H9 (cell line): ENCODE measurements at regions not wholly inside any gene's neighbourhood (a gene's known extent, or its start where the extent isn't known, plus 50 kb on each side); places are given as distances from the start of the nearest gene placed in this dataset.

Source experiments
- DNase-seq: peaks from one replicate; pipeline ENCODE4 v3.0.0-alpha.2; 2017
- H2AFZ ChIP-seq: one replicate; pipeline ENCODE4 v1.6.1; 2013; ENCODE audit warnings: mild to moderate bottlenecking, low read length, control low read depth, moderate library complexity
- H2AK5ac ChIP-seq: 2 replicates; pipeline ENCODE4 v1.6.1; 2013; ENCODE audit warnings: low read length, control low read depth, mixed read lengths; ENCODE audit not compliant: insufficient read length
- H2BK120ac ChIP-seq: one replicate; pipeline ENCODE4 v1.6.1; 2013; ENCODE audit warnings: low read depth, mild to moderate bottlenecking, low read length, control low read depth, inconsistent platforms; ENCODE audit not compliant: poor library complexity, severe bottlenecking
- H2BK12ac ChIP-seq: 2 replicates; pipeline ENCODE4 v1.6.1; 2013; ENCODE audit warnings: low read length, control low read depth, mixed read lengths, low read depth; ENCODE audit not compliant: insufficient read length
- H2BK15ac ChIP-seq: 2 replicates; pipeline ENCODE4 v1.6.1; 2013; ENCODE audit warnings: low read depth, low read length, control low read depth
- H2BK20ac ChIP-seq: one replicate; pipeline ENCODE4 v1.6.1; 2013; ENCODE audit warnings: low read depth, mild to moderate bottlenecking, low read length, control low read depth, inconsistent platforms; ENCODE audit not compliant: poor library complexity, severe bottlenecking
- H2BK5ac ChIP-seq: 2 replicates; pipeline ENCODE4 v1.6.1; 2013; ENCODE audit warnings: low read length, control low read depth, mixed read lengths; ENCODE audit not compliant: insufficient read length
- H3K14ac ChIP-seq: 2 replicates; pipeline ENCODE4 v1.6.1; 2013; ENCODE audit warnings: low read length, control low read depth; ENCODE audit not compliant: insufficient read depth
- H3K18ac ChIP-seq: 2 replicates; pipeline ENCODE4 v1.6.1; 2013; ENCODE audit warnings: low read depth, mild to moderate bottlenecking, mixed read lengths, low read length, control low read depth; ENCODE audit not compliant: insufficient read length
- H3K23ac ChIP-seq: 2 replicates; pipeline ENCODE4 v1.6.1; 2013; ENCODE audit warnings: low read length, control low read depth, mixed read lengths, low read depth; ENCODE audit not compliant: insufficient read length
- H3K23me2 ChIP-seq: 2 replicates; pipeline ENCODE4 v1.6.1; 2013; ENCODE audit warnings: low read depth, mild to moderate bottlenecking, mixed read lengths, low read length, control low read depth; ENCODE audit not compliant: insufficient read length, poor library complexity, severe bottlenecking
- H3K27ac ChIP-seq: 2 replicates; pipeline ENCODE4 v1.5.1; 2013; ENCODE audit warnings: low read length, control low read depth, mixed read lengths, low read depth; ENCODE audit not compliant: insufficient read length
- H3K27me3 ChIP-seq: 2 replicates; pipeline ENCODE4 v1.6.1; 2013; ENCODE audit warnings: low read length, control low read depth, inconsistent platforms; ENCODE audit not compliant: insufficient read depth
- H3K4ac ChIP-seq: 2 replicates; pipeline ENCODE4 v1.6.1; 2013; ENCODE audit warnings: low read depth, mild to moderate bottlenecking, control low read depth, inconsistent platforms, low read length, moderate library complexity
- H3K4me1 ChIP-seq: 2 replicates; pipeline ENCODE4 v1.6.1; 2013; ENCODE audit warnings: low read length, control low read depth, inconsistent platforms; ENCODE audit not compliant: insufficient read depth
- H3K4me2 ChIP-seq: 2 replicates; pipeline ENCODE4 v1.6.1; 2013; ENCODE audit warnings: low read length, control low read depth, mixed read lengths; ENCODE audit not compliant: insufficient read length, insufficient read depth
- H3K56ac ChIP-seq: 2 replicates; pipeline ENCODE4 v1.6.1; 2013; ENCODE audit warnings: low read depth, mild to moderate bottlenecking, mixed read lengths, low read length, control low read depth; ENCODE audit not compliant: insufficient read length
- H3K79me1 ChIP-seq: 2 replicates; pipeline ENCODE4 v1.6.1; 2013; ENCODE audit warnings: low read depth, mild to moderate bottlenecking, moderate library complexity, low read length, control low read depth, inconsistent platforms; ENCODE audit not compliant: insufficient read depth, poor library complexity, severe bottlenecking
- H3K79me2 ChIP-seq: 2 replicates; pipeline ENCODE4 v1.6.1; 2013; ENCODE audit warnings: low read length, control low read depth, inconsistent platforms; ENCODE audit not compliant: insufficient read depth
- H3K9ac ChIP-seq: 2 replicates; pipeline ENCODE4 v1.6.1; 2013; ENCODE audit warnings: low read length, control low read depth, mixed read lengths; ENCODE audit not compliant: insufficient read length; ENCODE audit errors: extremely low read depth
- H3K9me3 ChIP-seq: one replicate; pipeline ENCODE4 v1.6.1; 2013; ENCODE audit warnings: low read depth, low read length, inconsistent platforms; ENCODE audit not compliant: control insufficient read depth
- H3T11ph ChIP-seq: one replicate; pipeline ENCODE4 v1.6.1; 2013; ENCODE audit warnings: mild to moderate bottlenecking, low read length, control low read depth, inconsistent platforms
- H4K20me1 ChIP-seq: one replicate; pipeline ENCODE4 v1.6.1; 2013; ENCODE audit not compliant: control insufficient read depth, insufficient read length, insufficient read depth
- H4K5ac ChIP-seq: 2 replicates; pipeline ENCODE4 v1.6.1; 2013; ENCODE audit warnings: low read depth, mild to moderate bottlenecking, mixed read lengths, low read length, control low read depth; ENCODE audit not compliant: insufficient read length
- H4K8ac ChIP-seq: replicated peaks from 2 replicates; pipeline ENCODE4 v1.6.1; 2013; ENCODE audit warnings: low read length, control low read depth, mixed read lengths, low read depth; ENCODE audit not compliant: insufficient read length
- H4K91ac ChIP-seq: 2 replicates; pipeline ENCODE4 v1.6.1; 2013; ENCODE audit warnings: low read depth, mild to moderate bottlenecking, moderate library complexity, mixed read lengths, low read length, control low read depth; ENCODE audit not compliant: insufficient read length
- H3K27ac Mint-ChIP-seq, 3 experiments: 2 replicates in 2 of 3; 3 replicates in 1 of 3; pipeline ENCODE4 v1.8.0; 2020 to 2021; ENCODE audit warnings: mixed read lengths in 3 of 3, mild to moderate bottlenecking in 1 of 3, moderate library complexity in 1 of 3
- H3K27me3 Mint-ChIP-seq: 2 replicates; pipeline ENCODE4 v1.8.0; 2021; ENCODE audit warnings: low read depth, mild to moderate bottlenecking, moderate library complexity, mixed read lengths
- H3K36me3 Mint-ChIP-seq, 3 experiments: 2 replicates in 2 of 3; 3 replicates in 1 of 3; pipeline ENCODE4 v1.8.0; 2020 to 2021; ENCODE audit warnings: low read depth in 3 of 3, mixed read lengths in 3 of 3; ENCODE audit not compliant: insufficient read depth in 1 of 3
- H3K4me1 Mint-ChIP-seq, 2 experiments: 2 replicates each; pipeline ENCODE4 v1.8.0; 2020; ENCODE audit warnings: mixed read lengths in 2 of 2
- H3K4me3 Mint-ChIP-seq, 2 experiments: 2 replicates in 1 of 2; 3 replicates in 1 of 2; pipeline ENCODE4 v1.8.0; 2020 to 2021; ENCODE audit warnings: mild to moderate bottlenecking in 2 of 2, mixed read lengths in 2 of 2, moderate library complexity in 1 of 2
- H3K9me3 Mint-ChIP-seq, 2 experiments: 2 replicates in 1 of 2; 3 replicates in 1 of 2; pipeline ENCODE4 v1.8.0; 2020; ENCODE audit warnings: mild to moderate bottlenecking in 2 of 2, mixed read lengths in 2 of 2, moderate library complexity in 1 of 2
- CTCF ChIP-seq: fragments of 200-600 bp; sonication (generic); conservative IDR thresholded peaks from 3 replicates; pipeline ENCODE4 v1.8.0; 2021; ENCODE audit warnings: antibody characterized with exemption, mild to moderate bottlenecking
- WGBS: extraction: QIAGEN DNeasy Blood & Tissue Kit; methylation state at CpG from one replicate; pipeline ENCODE4 v1.1.7; 2013; ENCODE audit warnings: missing lambda C conversion rate, low lambda C conversion rate, mixed read lengths; ENCODE audit not compliant: insufficient read length; ENCODE audit errors: extremely low coverage; 5-methylcytosine and 5-hydroxymethylcytosine counted together

- Histone ChIP-seq H4K20me1 (no peaks in the 10 kb centered on the region), H4K5ac (no peak overlapping the region), H2BK5ac (no peak overlapping the region), H3K4me2 (no peak overlapping the region), H2BK20ac (no peak overlapping the region), H2BK12ac (no peak overlapping the region), H3K23ac (no peak overlapping the region), H4K8ac (no peak overlapping the region), H3K14ac (no peak overlapping the region), H2BK15ac (no peak overlapping the region), H3K18ac (no peak overlapping the region), H4K91ac (no peak overlapping the region), H3K27me3 (no peaks in the 10 kb centered on the region), H3K4ac (no peak overlapping the region), H2BK120ac (no peak overlapping the region), H3K27ac (no peak overlapping the region), H3K4me1 (peaks cover 2% of the 10 kb centered on the region; the same call in 1 of the 2 replicates), H2AK5ac (no peak overlapping the region), H3K79me2 (no peaks in the 10 kb centered on the region), H3K23me2 (no peaks in the 10 kb centered on the region), H2AFZ (no peak overlapping the region), H3K9me3 (no peaks in the 10 kb centered on the region), H3K79me1 (no peaks in the 10 kb centered on the region), H3T11ph (no peak overlapping the region), H3K9ac (no peak overlapping the region), H3K56ac (no peak overlapping the region)
- TF ChIP-seq CTCF, result no peak
- DNase-seq, result no peak
- Mint-ChIP-seq H3K9me3 (no peaks in the 10 kb centered on the region), H3K4me1 (peaks cover 24 to 25% of the 10 kb centered on the region in 2 experiments), H3K4me3 (no peak overlapping the region), H3K36me3 (no peaks in the 10 kb centered on the region), H3K27me3 (no peaks in the 10 kb centered on the region), H3K27ac (no peak overlapping the region)
- WGBS, result no CpG with 5 or more reads among the region's 5 CpGs
These were observed 212.6 kb upstream of the ACTBL2 start for GRCh38 chr5:57695179-57695578.
